Right cardiac atrium (tissue), 5 donors: ENCODE measurements at regions not wholly inside any gene's neighbourhood (a gene's known extent, or its start where the extent isn't known, plus 50 kb on each side); places are given as distances from the start of the nearest gene placed in this dataset.
"Not testable (repeated sequence)": the region's sequence is repeated elsewhere in the genome, so short reads cannot be mapped to it uniquely, and the experiment has no call there.

Experiments
- ATAC-seq, 2 donors: fragments of 200-7000 bp; cut with Tn5 transposase; one replicate each; pipeline versions ENCODE4 v1.8.0 to v1.9.1; 2020; ENCODE audit warnings: moderate library complexity in 2 of 2, mild to moderate bottlenecking in 1 of 2
- DNase-seq, 3 donors: peaks; one replicate each; pipeline ENCODE4 v3.0.0-alpha.2; 2020
- H3K27ac ChIP-seq: one replicate; pipeline ENCODE4 v1.5.1; 2013; ENCODE audit warnings: mild to moderate bottlenecking, low read length, control low read depth, moderate library complexity
- H3K27me3 ChIP-seq: one replicate; pipeline ENCODE4 v1.6.1; 2013; ENCODE audit not compliant: control insufficient read depth, insufficient read depth
- H3K4me1 ChIP-seq: one replicate; pipeline ENCODE4 v1.6.1; 2013; ENCODE audit warnings: low read length; ENCODE audit not compliant: control insufficient read depth, insufficient read depth
- H3K4me3 ChIP-seq: one replicate; pipeline ENCODE4 v1.5.1; 2013; ENCODE audit warnings: low read length, control low read depth
- H3K9me3 ChIP-seq: one replicate; pipeline ENCODE4 v1.6.1; 2013; ENCODE audit warnings: low read length; ENCODE audit not compliant: control insufficient read depth
- WGBS: extraction: QIAGEN DNeasy Blood & Tissue Kit; methylation state at CpG from one replicate; pipeline ENCODE4 v1.1.7; 2013; 5-methylcytosine and 5-hydroxymethylcytosine counted together
- intact Hi-C, 4 donors: fragments of 100-400 bp; cut with DNase I; formaldehyde crosslinking; loops; one replicate each; pipeline versions ENCODE4 v1.11.0 to v1.14.0; 2022 to 2023
- donor health status: healthy with polysubstance abuse.
- donor health status: DM: no; HTN: yes; CAD: no.
- donor health status: DM: no; HTN: no; CAD: no.
- donor health status: DM: no; HTN: yes; CAD: no; lungs with severe emphysema.
- donor health status: DM: yes; HTN: yes; CAD: no.

GRCh38 chrY:12358337-12358736 is 342.7 kb upstream of the USP9Y start:
- Histone ChIP-seq H3K9me3 (no peaks in the 10 kb centered on the region), H3K27me3 (no peaks in the 10 kb centered on the region), H3K27ac (no peak overlapping the region), H3K4me1 (no peaks in the 10 kb centered on the region), H3K4me3 (no peak overlapping the region)
- intact Hi-C loops, result no loop called here
- ATAC-seq, result no peak
- no peak for DNase-seq
- whole genome bisulfite sequencing, result 52% methylated on average over 7 of the region's 7 CpGs

GRCh38 chrY:12359867-12360266 is 341.2 kb upstream of the USP9Y start:
- no peak overlapping the region for H3K27ac ChIP-seq
- 49% methylated on average over 9 of the region's 9 CpGs for WGBS
- peak in 1 of 3 donors; percentile 55 for DNase-seq
- no peaks in the 10 kb centered on the region for H3K9me3 ChIP-seq
- no peak for ATAC-seq
- H3K27me3 ChIP-seq, result no peaks in the 10 kb centered on the region
- no peaks in the 10 kb centered on the region for H3K4me1 ChIP-seq
- intact Hi-C loops, result no loop called here
- no peak overlapping the region for H3K4me3 ChIP-seq

GRCh38 chrY:12360496-12360895 is 340.5 kb upstream of the USP9Y start:
- WGBS, result 78% methylated on average over 9 of the region's 9 CpGs
- DNase-seq (no peak), ATAC-seq (no peak)
- no peak overlapping the region for H3K27ac ChIP-seq
- no peaks in the 10 kb centered on the region for H3K27me3 ChIP-seq
- no peaks in the 10 kb centered on the region for H3K9me3 ChIP-seq
- intact Hi-C loops, result no loop called here
- no peaks in the 10 kb centered on the region for H3K4me1 ChIP-seq
- H3K4me3 ChIP-seq, result no peak overlapping the region

- H3K4me1 ChIP-seq, result no peaks in the 10 kb centered on the region
- H3K4me3 ChIP-seq, result no peak overlapping the region
- no peaks in the 10 kb centered on the region for H3K9me3 ChIP-seq
- no peak for ATAC-seq
- H3K27me3 ChIP-seq, result no peaks in the 10 kb centered on the region
- no peak for DNase-seq
- WGBS, result 44% methylated on average over 5 of the region's 5 CpGs
- intact Hi-C loops, result no loop called here
- no peak overlapping the region for H3K27ac ChIP-seq
Observed at GRCh38 chrY:12365311-12365910, 335.6 kb upstream of the USP9Y start.

- H3K9me3 ChIP-seq, H3K4me1 ChIP-seq, H3K4me3 ChIP-seq, ATAC-seq, intact Hi-C loops, H3K27ac ChIP-seq, H3K27me3 ChIP-seq, DNase-seq: not testable (repeated sequence)
- whole genome bisulfite sequencing, result 80% methylated on average over 2 of the region's 2 CpGs
Observed at GRCh38 chrY:12374588-12374987, 326.4 kb upstream of the USP9Y start.

GRCh38 chrY:12391655-12392559 is 309.1 kb upstream of the USP9Y start:
- H3K9me3 ChIP-seq, H3K4me1 ChIP-seq, H3K27me3 ChIP-seq, DNase-seq, H3K4me3 ChIP-seq, intact Hi-C loops, H3K27ac ChIP-seq, ATAC-seq: not testable (repeated sequence)
- WGBS, result 31% methylated on average over 17 of the region's 17 CpGs

- intact Hi-C loops, result no loop called here
- Histone ChIP-seq H3K4me3 (no peak overlapping the region), H3K27me3 (no peaks in the 10 kb centered on the region), H3K4me1 (peaks cover 2% of the 10 kb centered on the region), H3K9me3 (no peaks in the 10 kb centered on the region), H3K27ac (no peak overlapping the region)
- ATAC-seq (no peak), DNase-seq (no peak)
- 49% methylated on average over 8 of the region's 8 CpGs for WGBS
Observed at GRCh38 chrY:12393190-12393589, 307.8 kb upstream of the USP9Y start.

GRCh38 chrY:12395381-12396120 is 305.5 kb upstream of the USP9Y start:
- H3K4me3 ChIP-seq, H3K27ac ChIP-seq, DNase-seq, H3K9me3 ChIP-seq, H3K4me1 ChIP-seq, intact Hi-C loops, ATAC-seq, H3K27me3 ChIP-seq: not testable (repeated sequence)
- WGBS, result 40% methylated on average over 5 of the region's 5 CpGs

GRCh38 chrY:12403916-12404315 is 297.1 kb upstream of the USP9Y start:
- H3K27ac ChIP-seq, result no peak overlapping the region
- no peaks in the 10 kb centered on the region for H3K9me3 ChIP-seq
- DNase-seq, result no peak
- intact Hi-C loops, result no loop called here
- H3K27me3 ChIP-seq, result no peaks in the 10 kb centered on the region
- WGBS, result 31% methylated on average over 3 of the region's 3 CpGs
- no peaks in the 10 kb centered on the region for H3K4me1 ChIP-seq
- no peak for ATAC-seq
- H3K4me3 ChIP-seq, result no peak overlapping the region

- ATAC-seq, result no peak
- Histone ChIP-seq H3K27ac (no peak overlapping the region), H3K4me1 (no peaks in the 10 kb centered on the region), H3K27me3 (no peaks in the 10 kb centered on the region), H3K4me3 (no peak overlapping the region), H3K9me3 (no peaks in the 10 kb centered on the region)
- 60% methylated on average over 3 of the region's 3 CpGs for WGBS
- DNase-seq, result no peak
- intact Hi-C loops, result no loop called here
Observed at GRCh38 chrY:12408236-12408635, 292.8 kb upstream of the USP9Y start.

GRCh38 chrY:12410696-12411095 is 290.3 kb upstream of the USP9Y start:
- Histone ChIP-seq H3K27me3 (no peaks in the 10 kb centered on the region), H3K4me3 (no peak overlapping the region), H3K27ac (no peak overlapping the region), H3K9me3 (no peaks in the 10 kb centered on the region), H3K4me1 (no peaks in the 10 kb centered on the region)
- no peak for ATAC-seq
- 66% methylated on average over 3 of the region's 3 CpGs for WGBS
- intact Hi-C loops, result no loop called here
- no peak for DNase-seq
